Endothelial cell of umbilical vein (primary cell): ENCODE measurements at regions not wholly inside any gene's neighbourhood (a gene's known extent, or its start where the extent isn't known, plus 50 kb on each side); places are given as distances from the start of the nearest gene placed in this dataset.

ENCODE experiments used
- BruUV-seq: library from RNA; stranded (reverse); fragments of 400-500 nt; replicated peaks from 2 replicates; lab custom pipeline; 2021; lab: Mats Ljungman, UMichigan
- CTCF ChIA-PET: fragments of 300-600, 350-600 bp; sonication (Branson Sonifier 250); formaldehyde crosslinking; loops from one replicate; lab custom pipeline; 2021; ENCODE audit warnings: antibody characterized with exemption, inconsistent platforms; lab: Charles Lee
- POLR2A ChIA-PET: fragments of 300-600, 350-600 bp; sonication (Branson Sonifier 250); formaldehyde crosslinking; loops from one replicate; lab custom pipeline; 2021; ENCODE audit warnings: antibody characterized with exemption, inconsistent platforms; lab: Charles Lee
- DNase-seq: peaks from one replicate; pipeline ENCODE4 v3.0.0-alpha.2; 2011; ENCODE audit warnings: low read depth, low spot score
- FAIRE-seq: peaks from 2 replicates; lab custom pipeline; 2011; peaks lifted over from hg19 to GRCh38; lab: Jason Lieb, UNC
- H2AFZ ChIP-seq: 2 replicates; pipeline ENCODE4 v1.6.0; 2012; ENCODE audit warnings: low read depth, low read length, control low read depth, inconsistent platforms
- H3K27ac ChIP-seq: 2 replicates; pipeline ENCODE4 v1.5.1; 2011; ENCODE audit warnings: low read depth, mild to moderate bottlenecking, control low read depth, low read length, moderate library complexity; ENCODE audit not compliant: insufficient read depth
- H3K27me3 ChIP-seq, 2 experiments: 2 replicates each; pipeline versions ENCODE4 v1.6.0 to v1.6.1; 2011; ENCODE audit warnings: low read length in 2 of 2, mixed read lengths in 1 of 2; ENCODE audit not compliant: control insufficient read depth in 2 of 2, insufficient read depth in 2 of 2
- H3K36me3 ChIP-seq, 2 experiments: 2 replicates in 1 of 2; 3 replicates in 1 of 2; pipeline ENCODE4 v1.5.1; 2011; ENCODE audit warnings: low read length in 2 of 2, mild to moderate bottlenecking in 1 of 2, moderate library complexity in 1 of 2; ENCODE audit not compliant: control insufficient read depth in 2 of 2, insufficient read depth in 2 of 2; ENCODE audit errors: extremely low read depth in 1 of 2
- H3K4me1 ChIP-seq: 3 replicates; pipeline ENCODE4 v1.5.1; 2011; ENCODE audit warnings: mild to moderate bottlenecking, low read length; ENCODE audit not compliant: control insufficient read depth, insufficient read depth; ENCODE audit errors: extremely low read depth
- H3K4me2 ChIP-seq: 2 replicates; pipeline ENCODE4 v1.6.1; 2011; ENCODE audit warnings: low read length, control low read depth, mixed read lengths; ENCODE audit not compliant: insufficient read depth
- H3K4me3 ChIP-seq, 3 experiments: fragments of 200-600 bp in 1 of 3; sonication (generic), shearing (Covaris generic) in 1 of 3; replicated peaks in 1 of 3; 2 replicates each; pipeline ENCODE4 v1.5.1; 2011 to 2016; ENCODE audit warnings: control low read depth in 3 of 3, low read length in 3 of 3, mild to moderate bottlenecking in 2 of 3, inconsistent platforms in 1 of 3, low read depth in 1 of 3, moderate library complexity in 1 of 3; ENCODE audit not compliant: insufficient read depth in 1 of 3
- H3K79me2 ChIP-seq: 2 replicates; pipeline ENCODE4 v1.6.0; 2012; ENCODE audit warnings: low read length, inconsistent platforms; ENCODE audit not compliant: control insufficient read depth, insufficient read depth
- H3K9ac ChIP-seq: replicated peaks from 2 replicates; pipeline ENCODE3; 2011; ENCODE audit warnings: low read length, control low read depth; ENCODE audit not compliant: insufficient read depth; ENCODE audit errors: extremely low read depth
- H3K9me1 ChIP-seq: replicated peaks from 3 replicates; pipeline ENCODE4 v1.6.0; 2011; ENCODE audit warnings: mild to moderate bottlenecking, low read length; ENCODE audit not compliant: control insufficient read depth, insufficient read depth; ENCODE audit errors: extremely low read depth
- H3K9me3 ChIP-seq: replicated peaks from 2 replicates; pipeline ENCODE4 v1.5.1; 2012; ENCODE audit warnings: low read length, inconsistent platforms; ENCODE audit not compliant: control insufficient read depth, insufficient read depth
- H4K20me1 ChIP-seq: replicated peaks from 2 replicates; pipeline ENCODE3; 2011; ENCODE audit warnings: mild to moderate bottlenecking, low read length; ENCODE audit not compliant: control insufficient read depth, insufficient read depth; ENCODE audit errors: extremely low read depth
- CTCF ChIP-seq, 2 donors: IDR thresholded peaks; 1 replicate in 1 of 2; 2 replicates in 1 of 2; pipeline ENCODE4 v1.5.1; 2011; ENCODE audit warnings: low read length in 2 of 2, mild to moderate bottlenecking in 2 of 2, moderate library complexity in 2 of 2, control low read depth in 1 of 2, inconsistent platforms in 1 of 2, low read depth in 1 of 2; ENCODE audit not compliant: insufficient read depth in 1 of 2; ENCODE audit errors: extremely low read depth in 1 of 2
- EZH2 ChIP-seq: IDR thresholded peaks from 2 replicates; pipeline ENCODE4 v1.6.1; 2012; ENCODE audit warnings: borderline replicate concordance, low read depth, mild to moderate bottlenecking, moderate library complexity, low read length, inconsistent platforms; ENCODE audit not compliant: severe bottlenecking
- FOS ChIP-seq: IDR thresholded peaks from 2 replicates; pipeline ENCODE4 v1.6.1; 2011; ENCODE audit warnings: mild to moderate bottlenecking, low read length, moderate library complexity, borderline replicate concordance; ENCODE audit not compliant: insufficient read depth
- GATA2 ChIP-seq: IDR thresholded peaks from 2 replicates; pipeline ENCODE4 v1.7.0; 2011; ENCODE audit warnings: low read depth, mild to moderate bottlenecking, moderate library complexity, mixed read lengths, low read length; ENCODE audit not compliant: insufficient read length, insufficient read depth
- JUN ChIP-seq: IDR thresholded peaks from 2 replicates; pipeline ENCODE4 v1.6.1; 2011; ENCODE audit warnings: borderline replicate concordance, low read depth; ENCODE audit not compliant: insufficient read length, insufficient read depth
- MYC ChIP-seq: IDR thresholded peaks from one replicate; pipeline ENCODE4 v1.6.1; 2011; ENCODE audit warnings: mild to moderate bottlenecking, low read depth, low read length
- POLR2A ChIP-seq: IDR thresholded peaks from 2 replicates; pipeline ENCODE4 v1.6.1; 2012; ENCODE audit warnings: low read depth, mild to moderate bottlenecking, control low read depth, low read length
- POLR2AphosphoS5 ChIP-seq: IDR thresholded peaks from 2 replicates; pipeline ENCODE4 v1.6.1; 2012; ENCODE audit warnings: low read depth, mild to moderate bottlenecking, control low read depth, low read length, moderate library complexity; ENCODE audit not compliant: insufficient read depth
- dilution Hi-C: fragments of 300-500 bp; cut with MboI; formaldehyde crosslinking; loops from one replicate; pipeline ENCODE4 v1.15.0; 2019; ENCODE audit warnings: low sequenced_read_pairs; ENCODE audit not compliant: extremely low pct_ligation_motif_present
- intact Hi-C: fragments of 100-400 bp; cut with micrococcal nuclease; formaldehyde crosslinking; loops from one replicate; pipeline ENCODE4 v1.10.0; 2022
- TF ChIP-seq, protein P1 (sequence below): IDR thresholded peaks from 2 replicates; pipeline ENCODE4 v1.6.1; 2011; ENCODE audit not compliant: insufficient read depth, insufficient read length

- H3K4me1 ChIP-seq, result peaks cover 10% of the 10 kb centered on the region
Observed at GRCh38 chr2:240322231-240322955, 113.1 kb upstream of the GPC1 start.

More at GRCh38 chr2:240322231-240322955, 113.1 kb upstream of the GPC1 start:
- no peak for TF ChIP-seq CTCF (IDR thresholded peaks at IDR 0.05; ENCODE audit: extremely low read depth in 1 of 2, insufficient read depth in 1 of 2, low read depth in 1 of 2, low read length in 2 of 2)
- no peak for TF ChIP-seq JUN
- TF ChIP-seq FOS, result no peak
- no peak for TF ChIP-seq MYC
- TF ChIP-seq POLR2A, result no peak
- no peak for TF ChIP-seq GATA2
- TF ChIP-seq, protein P1, sequence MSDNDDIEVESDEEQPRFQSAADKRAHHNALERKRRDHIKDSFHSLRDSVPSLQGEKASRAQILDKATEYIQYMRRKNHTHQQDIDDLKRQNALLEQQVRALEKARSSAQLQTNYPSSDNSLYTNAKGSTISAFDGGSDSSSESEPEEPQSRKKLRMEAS, result no peak
- TF ChIP-seq POLR2AphosphoS5, result no peak
- TF ChIP-seq EZH2, result no peak
- Histone ChIP-seq H4K20me1 (no peaks in the 10 kb centered on the region), H3K36me3 (no peaks in the 10 kb centered on the region), H2AFZ (no peak overlapping the region), H3K9me3 (no peaks in the 10 kb centered on the region), H3K4me3 (no peak overlapping the region), H3K9ac (no peak overlapping the region), H3K4me2 (no peak overlapping the region), H3K9me1 (no peaks in the 10 kb centered on the region), H3K27ac (no peak overlapping the region), H3K79me2 (no peaks in the 10 kb centered on the region), H3K27me3 (no peaks in the 10 kb centered on the region)
- no peak for FAIRE-seq
- DNase-seq, result no peak
- CTCF ChIA-PET, result no interaction called here
- intact Hi-C loops, result no loop called here
- POLR2A ChIA-PET, result no interaction called here
- dilution Hi-C loops, result no loop called here
- BruUV-seq, result no TSS peak
